ENCODE measurements at regions not wholly inside any gene's neighbourhood (a gene's known extent, or its start where the extent isn't known, plus 50 kb on each side); places are given as distances from the start of the nearest gene placed in this dataset.

- TF ChIP-seq CTCF (conservative IDR thresholded peaks at IDR 0.05 in 1 of 2, IDR thresholded peaks at IDR 0.05 in 1 of 2; ENCODE audit: low read depth in 1 of 2, low read length in 2 of 2) (no peak), EZH2 (IDR thresholded peaks at IDR 0.05; ENCODE audit: low read length, missing control alignments) (no peak)
Observed at GRCh38 chr5:18789218-18789998, 1155.1 kb downstream of the TAF11L14 start.
